NCI-H128 (cell line): ENCODE measurements at regions not wholly inside any gene's neighbourhood (a gene's known extent, or its start where the extent isn't known, plus 50 kb on each side); places are given as distances from the start of the nearest gene placed in this dataset.
A peak's percentile ranks its signal among the peaks of the same experiment; 100 is the strongest.

Source experiments
- DNase-seq: peaks from one replicate; lab custom pipeline; 2025; ENCODE audit not compliant: unreplicated experiment; lab: John Stamatoyannopoulos, UW

DNA sequence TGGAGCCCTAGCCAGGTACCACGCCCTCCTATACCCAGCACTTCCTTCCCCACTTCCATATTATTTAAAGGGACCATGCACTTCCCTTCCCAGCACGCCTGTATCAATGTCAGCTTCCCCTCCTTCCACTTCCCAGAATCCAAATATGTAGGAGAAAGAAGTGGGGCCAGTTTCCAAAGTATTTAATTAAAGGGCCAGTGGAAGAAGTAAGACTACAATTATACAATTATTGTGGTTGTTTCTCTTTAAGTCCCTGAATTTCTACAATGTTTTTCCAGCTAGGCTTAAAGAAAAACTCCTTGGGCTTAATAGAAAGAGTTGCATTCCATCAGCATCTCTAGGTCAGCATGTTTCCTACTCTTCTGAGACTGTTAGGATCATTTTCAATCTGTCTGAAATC, 515.8 kb downstream of the PREX1 start:
- no peak for DNase-seq

DNA sequence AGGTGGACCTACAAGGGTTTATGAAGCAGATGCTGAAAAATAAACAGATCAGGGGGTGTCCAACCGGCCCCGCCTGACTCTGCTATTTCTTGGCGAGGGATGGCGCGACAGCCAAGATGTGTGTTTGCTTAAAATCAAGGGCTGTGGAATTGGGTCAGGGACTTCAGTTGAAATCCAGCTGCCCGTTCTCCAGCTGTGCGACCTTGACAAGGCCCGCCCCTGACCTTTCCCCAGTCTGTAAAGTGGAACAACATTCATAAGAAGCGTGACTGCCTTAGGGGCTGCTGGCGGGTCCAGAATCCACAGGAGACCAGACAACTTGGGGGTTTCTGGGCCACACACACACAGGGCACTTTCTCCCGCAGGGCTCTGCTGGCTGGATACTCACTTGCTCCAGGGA, 517.5 kb downstream of the PREX1 start:
- DNase-seq: no peak

DNA sequence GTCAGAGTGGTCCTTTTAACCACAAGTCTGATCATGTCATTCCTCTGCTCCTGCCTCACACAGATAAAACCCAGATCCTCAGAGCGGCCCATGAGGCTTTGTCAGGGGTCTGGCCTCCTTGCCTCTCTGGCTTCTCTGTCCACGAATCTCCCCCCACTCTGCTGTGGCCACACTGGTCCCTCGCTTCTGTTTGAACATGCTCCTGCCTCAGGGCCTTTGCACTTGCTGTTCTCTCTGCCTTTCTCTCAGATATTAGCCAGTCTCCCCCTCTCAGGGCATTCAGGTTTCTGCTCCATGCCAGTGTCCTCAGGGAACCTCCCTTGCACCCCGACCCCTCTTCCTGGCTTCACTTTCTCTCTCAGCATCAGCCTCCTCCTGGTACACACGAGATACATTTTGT, 518.5 kb downstream of the PREX1 start:
- no peak for DNase-seq

DNA sequence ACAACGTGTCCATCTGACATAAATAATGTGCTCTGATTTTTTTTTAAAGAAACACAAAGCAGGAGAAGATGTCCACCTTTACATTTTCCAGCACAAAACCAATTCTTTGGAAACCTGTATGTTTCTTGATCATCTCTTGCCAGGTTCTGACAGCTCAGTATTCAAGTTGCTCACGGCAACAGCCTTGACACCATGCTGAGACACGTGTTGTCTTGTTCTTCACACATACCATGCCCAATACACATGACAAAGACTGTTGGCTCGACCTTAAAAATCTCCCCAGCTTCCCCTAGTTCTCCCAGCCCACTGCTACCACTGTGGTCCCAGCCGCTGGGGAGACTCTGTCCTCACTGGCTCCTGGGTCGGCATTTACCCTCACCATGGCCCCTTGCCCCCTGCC, 518.9 kb downstream of the PREX1 start:
- DNase-seq: no peak

DNA sequence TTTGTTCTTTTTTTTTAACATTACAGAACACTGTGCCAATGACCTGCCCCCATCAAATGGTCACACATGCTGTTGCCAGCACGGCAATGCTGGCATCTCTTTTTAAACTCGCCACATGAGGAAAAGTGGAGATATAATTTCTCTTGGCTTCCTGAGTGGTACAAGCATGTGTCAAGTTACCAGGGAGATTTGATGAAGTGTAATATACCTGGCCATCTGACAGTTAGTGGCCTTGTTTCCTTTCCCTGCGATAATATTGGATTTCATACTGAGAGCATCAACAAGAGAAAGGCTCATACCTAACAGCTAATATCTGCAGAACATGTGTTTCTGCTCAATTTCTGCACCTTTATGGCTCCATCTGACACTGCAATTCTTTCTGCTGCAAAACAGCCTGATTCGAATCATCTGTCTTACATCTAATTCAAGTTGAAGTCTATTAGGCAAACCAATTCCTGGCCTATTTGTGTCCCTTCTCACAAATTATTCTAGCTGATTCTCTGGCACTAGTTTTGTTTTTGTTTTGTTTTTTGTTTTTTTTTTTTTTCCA, 519.5 kb downstream of the PREX1 start:
- peak; percentile 41 for DNase-seq

DNA sequence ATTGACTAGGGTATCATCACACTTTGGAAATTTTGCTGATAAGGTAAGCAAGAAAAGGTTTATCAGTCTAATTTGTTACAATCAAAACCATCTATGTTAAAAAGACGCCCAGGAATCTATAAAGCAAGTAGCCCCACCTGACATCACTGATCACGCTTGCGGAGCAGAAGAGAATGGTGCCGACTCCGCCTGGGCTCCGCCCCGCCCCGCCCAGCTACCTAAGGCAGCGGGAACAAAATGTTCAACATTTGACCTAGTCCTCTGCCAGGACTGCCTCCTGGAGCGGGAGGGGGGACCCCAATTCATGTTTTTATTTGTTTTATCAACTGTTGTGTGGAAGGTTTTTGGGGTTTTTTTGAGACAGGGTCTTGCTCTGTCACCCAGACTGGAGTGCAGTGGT, 520.5 kb downstream of the PREX1 start:
- DNase-seq: no peak

DNA sequence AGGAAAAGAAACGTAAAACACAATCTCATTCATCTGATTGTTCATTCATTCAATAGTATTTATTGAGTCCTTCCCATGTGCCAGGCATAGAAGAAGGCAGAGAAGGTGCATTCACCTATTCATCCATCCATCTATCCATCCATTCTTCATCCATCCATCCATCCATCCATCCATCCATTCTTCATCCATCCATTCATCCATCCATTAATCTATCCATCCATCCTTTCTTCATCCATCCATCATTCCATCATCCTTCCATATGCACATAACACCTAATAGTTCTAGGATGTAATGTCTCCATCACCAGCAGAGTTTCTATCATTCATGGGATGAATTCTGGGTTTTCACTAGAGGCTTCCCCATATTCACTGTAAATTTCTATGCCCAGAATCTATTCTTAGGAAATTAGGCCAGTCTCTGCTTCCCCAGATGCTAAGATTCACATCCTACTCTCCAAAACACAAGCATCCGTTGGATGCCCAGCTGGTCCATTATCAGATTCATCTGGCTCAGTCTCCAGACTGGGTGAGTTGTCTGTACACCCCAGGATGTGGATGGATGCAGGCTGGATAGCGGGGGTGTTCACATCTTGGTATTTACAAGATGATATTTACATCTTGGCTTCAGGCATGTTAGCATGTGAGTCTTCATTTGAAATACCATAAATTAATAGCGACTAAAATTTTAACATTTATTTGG, 517.7 kb upstream of the SULF2 start:
- no peak for DNase-seq

DNA sequence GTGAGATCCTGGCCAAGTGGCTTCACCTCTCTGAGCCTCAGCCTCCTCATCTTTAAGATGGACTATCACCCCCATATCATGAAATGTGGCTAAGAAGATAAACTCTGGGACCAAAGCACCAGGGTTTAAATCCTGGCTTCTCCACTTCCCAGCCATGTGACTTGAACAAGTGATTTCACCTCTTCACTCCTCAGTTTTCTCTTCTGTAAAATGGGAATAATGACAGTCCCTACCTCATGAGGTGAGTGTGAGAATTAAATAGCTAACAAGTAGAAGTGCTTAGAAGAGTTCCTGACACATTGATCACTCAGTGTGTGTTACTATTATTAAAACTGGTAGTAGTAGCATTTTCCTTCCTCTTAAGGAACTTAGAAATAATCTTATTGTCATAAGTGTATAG, 516.9 kb upstream of the SULF2 start:
- no peak for DNase-seq

DNA sequence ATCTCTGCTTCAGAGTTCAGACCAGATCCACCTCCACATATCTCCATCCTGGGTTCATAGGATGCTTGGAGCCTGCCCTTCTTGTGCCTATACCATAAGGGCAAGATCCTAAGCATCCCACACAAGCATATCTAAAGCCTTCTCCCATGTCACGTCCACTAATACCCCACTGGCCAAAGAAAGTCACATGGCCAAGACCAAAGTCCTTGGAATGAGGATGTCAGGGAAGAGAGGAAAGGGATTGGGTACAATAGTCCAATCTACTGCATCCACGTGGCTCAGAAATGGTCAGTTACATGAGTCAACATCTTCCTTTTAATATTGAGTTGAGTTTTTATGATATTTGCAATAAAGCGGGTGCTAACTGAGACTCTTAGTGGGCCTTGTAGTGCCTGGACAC, 515.9 kb upstream of the SULF2 start:
- no peak for DNase-seq

DNA sequence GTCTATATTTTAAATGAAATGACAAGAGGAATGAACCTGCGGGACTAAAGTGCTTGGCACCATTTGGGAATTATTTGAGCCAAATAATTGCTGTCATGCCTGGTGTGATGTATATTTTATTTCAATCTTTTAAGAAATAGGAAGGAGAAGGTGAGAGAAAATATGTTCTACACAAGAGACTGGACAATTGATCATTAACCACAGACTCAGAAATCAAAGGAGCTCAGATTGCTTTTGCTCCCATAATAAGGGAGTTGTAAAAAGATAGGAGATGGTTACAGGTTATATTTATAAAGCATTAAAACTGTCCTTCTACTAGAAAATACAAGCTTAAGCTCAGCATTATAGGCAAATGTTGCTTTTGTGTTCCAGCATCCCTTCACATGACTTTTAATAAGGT, 515.2 kb upstream of the SULF2 start:
- no peak for DNase-seq

DNA sequence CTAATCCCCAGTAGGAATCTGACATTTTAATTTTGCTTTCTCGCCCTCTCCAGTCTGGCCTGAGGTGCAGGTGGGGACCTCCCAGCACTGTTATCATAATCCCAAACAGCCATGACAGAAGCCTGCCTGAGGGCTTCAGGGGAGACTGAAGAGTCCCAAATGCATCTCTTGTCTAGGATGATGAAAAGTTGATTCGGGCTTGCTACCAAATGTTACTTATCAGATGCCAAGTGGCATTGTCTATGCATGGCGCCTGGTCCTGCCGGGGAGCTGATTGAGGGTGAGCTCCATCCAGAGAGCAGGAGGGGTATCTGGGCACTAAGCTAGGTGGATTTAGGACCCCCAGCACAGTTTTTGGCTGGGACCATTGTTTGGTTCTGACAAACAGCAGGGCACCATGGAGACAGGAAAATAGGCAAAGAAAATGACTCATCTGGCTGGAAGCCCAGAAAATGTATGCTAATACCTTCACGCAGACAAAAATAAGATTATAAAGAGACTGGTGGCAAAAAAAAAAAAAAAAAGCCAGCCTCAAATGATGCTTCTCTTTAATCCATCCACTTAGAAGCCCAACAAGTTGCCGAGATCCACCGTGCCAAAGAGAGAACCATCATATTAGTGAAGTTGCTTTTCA, 513.7 kb upstream of the SULF2 start:
- DNase-seq: peak; percentile 89

DNA sequence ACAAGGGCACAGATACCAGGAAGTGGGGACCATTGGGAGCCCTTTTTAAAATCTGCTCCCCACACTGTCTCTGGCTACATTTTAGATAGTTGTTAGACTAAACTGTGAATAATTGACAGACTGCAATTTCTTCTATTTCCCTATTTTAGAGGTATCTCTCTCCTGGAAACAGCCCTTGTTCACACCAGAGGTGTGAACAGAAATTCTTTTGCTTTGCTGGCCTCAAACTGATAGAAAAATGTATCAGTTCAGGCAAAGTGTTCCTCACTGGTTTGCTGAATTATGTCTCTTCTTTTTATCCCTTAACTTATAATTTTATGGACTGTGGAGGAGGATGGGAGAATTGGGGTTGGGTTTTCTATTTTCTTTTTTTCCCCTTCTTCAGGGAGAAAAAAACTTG, 513.2 kb upstream of the SULF2 start:
- no peak for DNase-seq

DNA sequence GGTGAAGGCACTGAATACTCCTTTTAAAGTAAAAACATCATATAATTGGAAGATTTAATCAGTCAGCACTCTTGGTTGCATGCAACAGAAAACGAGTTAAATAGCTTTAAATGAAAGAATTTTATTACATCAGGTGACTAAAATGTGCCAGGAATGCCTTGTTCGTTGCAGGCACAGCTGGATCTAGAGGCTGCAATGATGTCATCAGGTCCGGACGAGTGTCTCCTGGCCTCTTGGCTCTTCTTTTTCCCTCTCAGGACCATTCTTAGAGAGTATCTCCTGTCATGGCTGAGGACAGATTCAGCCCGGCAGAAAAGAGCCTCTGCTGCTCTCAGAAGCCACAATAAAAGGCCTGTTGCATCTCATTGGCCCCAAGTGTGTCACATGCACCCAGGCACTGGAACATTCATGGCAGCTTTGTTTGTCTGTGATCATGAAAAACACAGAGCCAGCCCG, 510.7 kb upstream of the SULF2 start:
- no peak for DNase-seq

DNA sequence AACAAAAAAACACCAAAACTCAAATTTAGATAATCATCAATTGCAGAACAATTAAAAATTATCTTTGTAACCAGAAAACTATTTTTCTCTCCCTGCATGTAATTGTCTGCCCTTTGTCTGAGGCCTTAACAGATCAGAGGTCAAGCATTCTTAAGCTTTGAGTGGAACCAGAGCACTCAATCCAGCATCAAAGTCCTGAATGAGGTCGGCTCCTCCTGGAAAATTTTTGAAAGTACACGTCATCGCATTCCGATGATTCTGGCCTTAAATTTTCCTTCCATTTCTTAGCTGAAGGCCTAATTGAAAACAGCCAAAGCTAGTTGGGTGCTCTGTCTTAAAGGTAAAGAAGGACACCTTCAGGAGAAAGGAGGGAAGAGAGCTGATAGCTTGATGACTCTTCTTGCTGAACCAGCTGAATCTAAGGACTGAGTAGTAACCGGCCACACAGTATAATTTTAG, 510.2 kb upstream of the SULF2 start:
- DNase-seq: no peak

DNA sequence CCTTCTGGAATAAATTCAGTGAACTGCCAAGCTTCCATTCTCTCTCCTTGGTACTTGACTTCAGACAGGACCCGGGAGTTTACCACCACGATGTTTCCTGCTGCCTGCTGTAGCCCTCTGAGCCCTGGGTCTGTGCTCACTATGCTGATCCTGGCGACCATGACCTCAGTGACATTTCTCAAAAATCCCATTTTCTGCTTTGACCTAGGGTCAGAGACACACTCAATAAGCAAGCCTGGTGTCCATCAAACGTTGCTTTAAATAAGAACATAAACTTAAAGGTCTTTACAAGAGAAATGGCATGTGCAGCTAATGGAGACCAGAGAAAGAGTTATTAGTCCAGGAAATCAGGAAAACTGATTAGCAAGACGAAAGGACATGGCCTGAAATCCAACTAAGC, 509.7 kb upstream of the SULF2 start:
- DNase-seq: no peak

DNA sequence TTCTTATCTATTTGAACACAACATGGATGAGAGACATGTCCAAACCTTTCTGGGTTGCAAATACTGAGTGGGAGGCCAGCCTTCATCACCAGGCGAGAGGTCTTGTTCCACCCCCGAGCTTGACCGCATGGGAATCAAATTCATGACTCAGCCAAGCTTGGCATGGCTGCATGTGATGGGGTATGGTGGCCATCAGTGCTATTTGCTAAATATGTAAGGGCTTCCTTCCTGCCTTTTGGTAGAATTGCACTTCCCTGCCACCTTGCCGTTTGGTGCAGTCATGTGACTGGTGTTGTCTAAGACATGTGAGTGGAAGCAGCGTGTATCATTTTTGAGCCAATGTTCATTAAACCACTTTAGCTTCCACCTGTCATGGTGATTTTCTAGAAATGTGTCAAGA, 508.9 kb upstream of the SULF2 start:
- no peak for DNase-seq

DNA sequence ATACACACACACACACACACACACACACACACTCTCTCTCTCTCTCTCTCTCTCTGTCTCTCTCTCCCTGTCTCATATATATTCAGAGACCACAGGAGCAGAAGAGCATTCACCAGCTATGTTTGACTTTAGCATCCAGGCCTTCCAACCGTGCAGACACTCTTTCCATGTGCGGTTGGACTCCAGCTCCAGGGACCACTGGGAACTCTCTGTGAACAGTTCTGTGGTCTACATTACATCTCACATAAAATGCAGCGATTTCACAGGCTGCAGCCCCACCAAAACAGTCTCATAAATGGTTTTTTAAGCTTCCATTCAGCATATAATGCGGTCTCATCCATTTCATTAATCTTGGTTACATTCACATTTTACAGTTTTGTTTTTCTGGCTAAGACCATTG, 508.4 kb upstream of the SULF2 start:
- DNase-seq: no peak

DNA sequence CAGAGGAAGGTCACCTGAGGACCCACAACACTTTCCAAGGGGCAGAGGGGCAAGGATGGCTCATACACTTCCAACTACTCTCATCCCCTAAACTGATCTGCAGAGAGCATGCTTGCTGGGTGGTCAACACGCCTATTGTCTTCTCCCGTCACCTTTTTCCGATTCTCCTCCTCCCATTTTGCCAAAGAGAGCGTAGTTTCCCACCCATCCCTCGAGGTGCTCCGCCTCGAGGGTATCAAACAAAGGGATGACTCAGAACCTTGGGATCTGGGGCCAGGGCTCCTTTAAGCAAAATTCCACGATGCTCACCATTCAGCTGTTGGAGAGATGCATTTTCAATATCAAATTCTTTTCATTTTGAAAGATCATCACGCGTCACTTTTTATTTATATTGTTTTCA, 507.5 kb upstream of the SULF2 start:
- no peak for DNase-seq

DNA sequence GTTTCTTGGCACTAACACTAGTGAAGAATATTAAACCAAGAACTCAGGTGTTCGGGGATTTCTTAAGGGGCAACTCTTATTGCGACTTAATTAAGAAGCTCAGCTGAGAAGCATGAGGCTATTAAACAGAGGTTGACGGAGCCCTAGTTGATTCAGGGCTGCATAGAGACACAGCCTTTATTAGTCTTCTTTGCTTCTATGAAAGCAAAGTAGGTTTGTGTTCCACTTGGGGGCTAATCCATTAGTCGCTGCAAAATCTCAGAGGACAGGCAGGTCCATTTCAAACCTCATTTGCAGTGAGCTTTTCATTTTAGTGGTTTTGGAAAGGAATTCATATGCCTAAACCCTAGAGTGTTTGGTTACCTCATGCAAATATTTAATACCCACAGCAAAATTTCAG, 506.6 kb upstream of the SULF2 start:
- no peak for DNase-seq

DNA sequence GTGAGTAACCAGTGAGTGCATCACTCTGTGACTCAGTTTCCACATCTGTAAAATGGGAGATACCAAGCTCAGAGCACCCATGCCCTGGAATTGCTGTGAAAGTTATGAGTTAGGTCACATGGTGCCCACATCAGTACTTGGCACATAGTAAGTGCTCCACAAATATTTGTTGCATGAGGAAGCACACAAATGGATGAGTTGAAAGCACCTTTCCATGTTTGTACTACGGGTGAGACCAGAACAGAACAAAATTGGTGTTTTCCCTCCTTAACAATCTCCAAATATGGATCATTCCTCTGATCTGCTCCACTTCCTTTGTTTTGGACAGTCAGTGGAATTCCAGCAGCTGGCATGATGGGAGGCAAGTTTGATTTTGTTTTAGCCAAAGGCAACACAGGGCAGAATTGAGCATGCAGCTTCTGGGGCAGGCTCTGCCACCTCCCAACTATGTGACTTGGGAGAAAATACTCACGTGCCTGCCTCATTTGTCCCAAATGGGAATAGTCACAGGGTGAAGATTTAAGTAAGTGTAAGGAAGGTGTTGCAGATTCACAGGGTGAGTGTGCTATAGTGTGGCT, 503.7 kb upstream of the SULF2 start:
- DNase-seq: no peak

DNA sequence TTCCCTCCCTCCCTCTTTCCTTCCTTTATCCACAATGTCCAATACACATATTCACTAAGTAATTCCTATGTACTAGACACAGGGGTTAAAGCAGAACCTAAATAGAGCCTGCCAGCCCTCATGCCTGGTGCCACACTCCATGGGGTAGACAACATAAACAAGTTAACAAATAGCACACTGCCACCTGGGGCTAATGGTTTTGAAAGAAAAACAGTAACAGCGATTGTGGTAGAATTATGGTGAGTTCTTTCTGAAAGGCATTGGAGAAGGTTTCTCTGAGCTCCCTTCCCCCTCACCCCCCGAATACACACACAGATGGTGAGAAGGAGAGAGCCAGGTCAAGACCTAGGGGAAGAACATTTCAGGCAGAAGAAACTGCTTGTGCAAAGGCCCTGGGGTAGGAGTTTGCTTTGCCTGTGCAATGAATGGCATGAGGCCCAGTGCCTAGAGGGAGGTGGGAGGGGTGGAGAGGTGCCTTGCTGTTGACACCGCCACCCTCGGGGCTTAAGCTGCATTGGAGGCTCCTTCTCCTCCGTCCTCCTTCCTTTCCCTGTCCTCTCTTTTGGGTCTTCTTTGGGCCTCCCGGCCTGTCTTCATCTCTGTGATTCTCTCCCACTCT, 502.4 kb upstream of the SULF2 start:
- no peak for DNase-seq

DNA sequence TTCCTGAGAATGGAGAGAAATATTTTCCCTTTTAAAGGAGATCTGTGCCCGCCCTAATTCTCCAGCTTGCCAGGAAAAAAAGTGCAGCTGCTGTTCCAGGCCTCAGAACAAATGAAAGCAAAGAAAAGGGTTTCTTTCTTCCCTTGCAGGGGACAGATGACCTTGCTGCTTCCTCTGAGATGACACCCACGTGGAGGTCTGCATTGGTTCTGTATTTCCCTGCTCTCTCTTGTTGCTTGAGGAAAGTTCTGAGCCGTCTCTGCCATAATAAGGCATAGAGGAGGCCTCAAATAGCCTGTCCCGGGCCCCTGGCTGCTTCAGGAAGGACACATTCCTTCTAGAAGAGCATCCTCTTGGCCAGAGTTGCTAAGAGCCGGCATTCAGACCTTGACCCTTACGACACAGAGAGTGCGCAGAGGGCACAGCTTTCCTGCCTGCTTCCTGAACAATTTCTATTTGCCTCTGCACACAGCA, 501.8 kb upstream of the SULF2 start:
- no peak for DNase-seq
